Gastroesophageal sphincter (tissue), 4 donors: ENCODE measurements at regions not wholly inside any gene's neighbourhood (a gene's known extent, or its start where the extent isn't known, plus 50 kb on each side); places are given as distances from the start of the nearest gene placed in this dataset.

Source experiments
- ATAC-seq: fragments of 150-250 bp; one replicate; pipeline ENCODE4 v1.9.1; 2016; ENCODE audit warnings: mild to moderate bottlenecking, moderate library complexity
- H3K27ac ChIP-seq, 4 donors: fragments of 200-600 bp; sonication (generic) in 3 of 4; 1 replicate in 3 of 4; 2 replicates in 1 of 4; pipeline ENCODE4 v1.5.1; 2016 to 2019
- H3K27me3 ChIP-seq: fragments of 200-600 bp; sonication (generic); one replicate; pipeline ENCODE4 v1.5.1; 2019
- H3K36me3 ChIP-seq, 2 donors: fragments of 200-600 bp; sonication (generic); one replicate each; pipeline ENCODE4 v1.5.1; 2019; ENCODE audit warnings: control low read depth in 1 of 2
- H3K4me1 ChIP-seq, 3 donors: fragments of 200-600 bp; sonication (generic); 1 replicate in 2 of 3; 2 replicates in 1 of 3; pipeline ENCODE4 v1.5.1; 2016 to 2019; ENCODE audit warnings: control low read depth in 2 of 3
- H3K4me3 ChIP-seq, 2 donors: fragments of 200-600 bp; sonication (generic); one replicate each; pipeline ENCODE4 v1.5.1; 2019; ENCODE audit warnings: mild to moderate bottlenecking in 1 of 2, moderate library complexity in 1 of 2
- H3K9me3 ChIP-seq, 3 donors: fragments of 200-600 bp; sonication (generic); one replicate each; pipeline ENCODE4 v1.5.1; 2017 to 2019; ENCODE audit warnings: control low read depth in 2 of 3
- CTCF ChIP-seq, 4 experiments: fragments of 200-600 bp in 2 of 4; fragments of 450-650 bp in 2 of 4; sonication (generic) in 1 of 4; IDR thresholded peaks; one replicate each; pipeline ENCODE4 v1.5.1; 2017 to 2019; ENCODE audit warnings: antibody characterized with exemption in 4 of 4, mild to moderate bottlenecking in 2 of 4, moderate library complexity in 2 of 4
- EP300 ChIP-seq: sonication (generic); formaldehyde crosslinking; IDR thresholded peaks from one replicate; pipeline ENCODE4 v1.6.1; 2017; ENCODE audit warnings: antibody characterized with exemption, mild to moderate bottlenecking
- POLR2A ChIP-seq, 2 donors: fragments of 450-650 bp; IDR thresholded peaks; one replicate each; pipeline ENCODE4 v1.6.1; 2017; ENCODE audit warnings: antibody characterized with exemption in 2 of 2, mild to moderate bottlenecking in 2 of 2, moderate library complexity in 1 of 2
- POLR2AphosphoS5 ChIP-seq: sonication (generic); formaldehyde crosslinking; IDR thresholded peaks from one replicate; pipeline ENCODE4 v1.6.1; 2017; ENCODE audit warnings: antibody characterized with exemption
- WGBS, 2 donors: methylation state at CpG; one replicate each; pipeline ENCODE4 v1.1.5; 2018; ENCODE audit warnings: low coverage in 1 of 2; 5-methylcytosine and 5-hydroxymethylcytosine counted together

GRCh38 chr14:82719617-82720016, 1186.0 kb upstream of the SEL1L start:
- Histone ChIP-seq H3K9me3 (no peaks in the 10 kb centered on the region), H3K4me3 (no peak overlapping the region), H3K36me3 (no peaks in the 10 kb centered on the region), H3K27me3 (no peaks in the 10 kb centered on the region), H3K27ac (no peak overlapping the region), H3K4me1 (peaks cover 0 to 16% (median 0%) of the 10 kb centered on the region in 3 donors)
- TF ChIP-seq CTCF (IDR thresholded peaks at IDR 0.05) (no peak), POLR2A (IDR thresholded peaks at IDR 0.05) (no peak), EP300 (no peak), POLR2AphosphoS5 (no peak)
- 7 to 12% methylated on average over 4 of the region's 4 CpGs for WGBS, 2 donors
- ATAC-seq, result no peak

- peak overlapping the region in 1 of 4 donors; percentile 66 for H3K27ac ChIP-seq
- H3K9me3 ChIP-seq, result no peaks in the 10 kb centered on the region
- no peaks in the 10 kb centered on the region for H3K27me3 ChIP-seq
- no peaks in the 10 kb centered on the region for H3K36me3 ChIP-seq
- H3K4me3 ChIP-seq, result no peak overlapping the region
- H3K4me1 ChIP-seq, result peaks cover 0 to 16% (median 0%) of the 10 kb centered on the region in 3 donors
- TF ChIP-seq EP300 (no peak), POLR2A (IDR thresholded peaks at IDR 0.05) (no peak), POLR2AphosphoS5 (no peak), CTCF (IDR thresholded peaks at IDR 0.05) (no peak)
- no peak for ATAC-seq
- whole genome bisulfite sequencing, 2 donors, result 73 to 83% methylated on average over 3 of the region's 3 CpGs
Measured at GRCh38 chr14:82720431-82720830, 1186.8 kb upstream of the SEL1L start.

GRCh38 chr14:82720946-82721345, 1187.3 kb upstream of the SEL1L start:
- ATAC-seq, result no peak
- H3K4me3 ChIP-seq, result no peak overlapping the region
- H3K9me3 ChIP-seq, result no peaks in the 10 kb centered on the region
- no peak for TF ChIP-seq POLR2AphosphoS5
- no peak for TF ChIP-seq CTCF (IDR thresholded peaks at IDR 0.05)
- no peak for TF ChIP-seq POLR2A (IDR thresholded peaks at IDR 0.05)
- TF ChIP-seq EP300, result no peak
- no peaks in the 10 kb centered on the region for H3K36me3 ChIP-seq
- 40% methylated on average over 5 of the region's 5 CpGs for WGBS, 2 donors
- H3K27me3 ChIP-seq, result no peaks in the 10 kb centered on the region
- H3K4me1 ChIP-seq, result peaks cover 0 to 16% (median 0%) of the 10 kb centered on the region in 3 donors
- H3K27ac ChIP-seq, result peak overlapping the region in 3 of 4 donors; percentile 27 to 66 (median 29)

GRCh38 chr14:82724316-82724715, 1190.7 kb upstream of the SEL1L start:
- H3K9me3 ChIP-seq, result no peaks in the 10 kb centered on the region
- H3K4me1 ChIP-seq, result peaks cover 0 to 16% (median 0%) of the 10 kb centered on the region in 3 donors
- TF ChIP-seq EP300 (no peak), CTCF (IDR thresholded peaks at IDR 0.05) (no peak), POLR2AphosphoS5 (no peak), POLR2A (IDR thresholded peaks at IDR 0.05) (no peak)
- 29 to 69% methylated on average over 2 of the region's 2 CpGs for WGBS, 2 donors
- no peak for ATAC-seq
- no peak overlapping the region for H3K27ac ChIP-seq
- no peaks in the 10 kb centered on the region for H3K36me3 ChIP-seq
- H3K27me3 ChIP-seq, result no peaks in the 10 kb centered on the region
- H3K4me3 ChIP-seq, result no peak overlapping the region

GRCh38 chr14:82725213-82725612, 1191.6 kb upstream of the SEL1L start:
- Histone ChIP-seq H3K27me3 (no peaks in the 10 kb centered on the region), H3K4me1 (peaks cover 0 to 13% (median 0%) of the 10 kb centered on the region in 3 donors), H3K27ac (no peak overlapping the region), H3K9me3 (no peaks in the 10 kb centered on the region), H3K36me3 (no peaks in the 10 kb centered on the region), H3K4me3 (no peak overlapping the region)
- TF ChIP-seq POLR2AphosphoS5 (no peak), EP300 (no peak), CTCF (IDR thresholded peaks at IDR 0.05) (no peak), POLR2A (IDR thresholded peaks at IDR 0.05) (no peak)
- ATAC-seq, result no peak
